Pancreas (tissue), 10 donors: ENCODE measurements at regions not wholly inside any gene's neighbourhood (a gene's known extent, or its start where the extent isn't known, plus 50 kb on each side); places are given as distances from the start of the nearest gene placed in this dataset.

Experiments used
- ATAC-seq, 4 donors: fragments of 200-7000 bp; cut with Tn5 transposase; one replicate each; pipeline versions ENCODE4 v1.8.0 to v1.9.1; 2020; ENCODE audit warnings: mild to moderate bottlenecking in 4 of 4, moderate library complexity in 4 of 4
- DNase-seq, 6 donors: peaks; one replicate each; pipeline ENCODE4 v3.0.0-alpha.2; 2020
- FAIRE-seq: peaks from 2 replicates; lab custom pipeline; 2012; peaks lifted over from hg19 to GRCh38; lab: Jason Lieb, UNC
- H3K27ac ChIP-seq, 4 donors: fragments of 200-600 bp; sonication (generic); 1 replicate in 3 of 4; 2 replicates in 1 of 4; pipeline versions ENCODE4 v1.5.0 to v1.8.0; 2020
- H3K27me3 ChIP-seq, 4 donors: fragments of 200-600 bp; one replicate each; pipeline ENCODE4 v1.8.0; 2021
- H3K36me3 ChIP-seq, 3 donors: fragments of 200-600 bp; sonication (generic) in 1 of 3; one replicate each; pipeline versions ENCODE4 v1.5.0 to v1.8.0; 2020 to 2021
- H3K4me1 ChIP-seq, 3 donors: fragments of 200-600 bp; one replicate each; pipeline ENCODE4 v1.8.0; 2021
- H3K4me3 ChIP-seq, 4 donors: fragments of 200-600 bp; sonication (generic) in 2 of 4; one replicate each; pipeline versions ENCODE4 v1.5.0 to v1.8.0; 2020 to 2021
- H3K9me3 ChIP-seq, 4 donors: fragments of 200-600 bp; one replicate each; pipeline ENCODE4 v1.8.0; 2021
- CTCF ChIP-seq, 4 donors: fragments of 200-600 bp; sonication (generic) in 3 of 4; IDR thresholded peaks; one replicate each; pipeline versions ENCODE4 v1.5.0 to v1.8.0; 2021; ENCODE audit warnings: antibody characterized with exemption in 4 of 4
- WGBS, 2 donors: extraction: QIAGEN DNeasy Blood & Tissue Kit; methylation state at CpG; one replicate each; pipeline ENCODE4 v1.1.7; 2013; 5-methylcytosine and 5-hydroxymethylcytosine counted together
- intact Hi-C, 3 donors: fragments of 100-400 bp; cut with DNase I; formaldehyde crosslinking; loops; one replicate each; pipeline versions ENCODE4 v1.11.1 to v1.14.2; 2022
- donor health status: healthy with polysubstance abuse.
- donor health status: DM: no; HTN: no; CAD: no; lungs with moderate emphysema.
- donor health status: DM: no; HTN: no; CAD: no.
- donor health status: control.
- donor health status: control.
- donor health status: Bipolar disorder and iron deficiency.
- donor health status: DM: yes; HTN: yes; CAD: no.
- donor health status: DM: no; HTN: no; CAD: no.
- donor health status: DM: no; HTN: no; CAD: no.
- donor health status: DM: yes; HTN: yes; CAD: no.

- no peak overlapping the region for H3K27ac ChIP-seq
- WGBS, 2 donors: 80 to 90% methylated on average over 15 of the region's 15 CpGs
- H3K4me3 ChIP-seq: no peak overlapping the region
- no peaks in the 10 kb centered on the region for H3K9me3 ChIP-seq
- no peaks in the 10 kb centered on the region for H3K4me1 ChIP-seq
- no peaks in the 10 kb centered on the region for H3K27me3 ChIP-seq
- intact Hi-C loops: no loop called here
- no peaks in the 10 kb centered on the region for H3K36me3 ChIP-seq
- FAIRE-seq: no peak
- no peak for TF ChIP-seq CTCF (IDR thresholded peaks at IDR 0.05)
- no peak for ATAC-seq
- DNase-seq: peak in 1 of 6 donors; percentile 41
Observed at GRCh38 chr3:44173263-44173662, 68.4 kb upstream of the TOPAZ1 start.

- Histone ChIP-seq H3K9me3 (no peaks in the 10 kb centered on the region), H3K27me3 (no peaks in the 10 kb centered on the region), H3K27ac (no peak overlapping the region), H3K36me3 (no peaks in the 10 kb centered on the region), H3K4me3 (no peak overlapping the region), H3K4me1 (no peaks in the 10 kb centered on the region)
- FAIRE-seq: no peak
- TF ChIP-seq CTCF (IDR thresholded peaks at IDR 0.05): no peak
- 23 to 29% methylated on average over 2 of the region's 2 CpGs for WGBS, 2 donors
- intact Hi-C loops: no loop called here
- no peak for DNase-seq
- ATAC-seq: no peak
Observed at GRCh38 chr3:44175070-44175469, 66.6 kb upstream of the TOPAZ1 start.

- no peak for FAIRE-seq
- intact Hi-C loops: no loop called here
Observed at GRCh38 chr3:44179246-44179645, 62.4 kb upstream of the TOPAZ1 start.

GRCh38 chr3:44184319-44184953 lies 57.2 kb upstream of the TOPAZ1 start:
- TF ChIP-seq CTCF (IDR thresholded peaks at IDR 0.05): no peak
- no peaks in the 10 kb centered on the region for H3K36me3 ChIP-seq
- DNase-seq (no peak), FAIRE-seq (no peak), ATAC-seq (no peak)
- no peaks in the 10 kb centered on the region for H3K4me1 ChIP-seq
- no peak overlapping the region for H3K4me3 ChIP-seq
- H3K9me3 ChIP-seq: no peaks in the 10 kb centered on the region
- intact Hi-C loops: no loop called here
- WGBS, 2 donors: 42 to 56% methylated on average over 14 of the region's 14 CpGs
- H3K27ac ChIP-seq: no peak overlapping the region
- no peaks in the 10 kb centered on the region for H3K27me3 ChIP-seq

More at GRCh38 chr3:44179246-44179645, 62.4 kb upstream of the TOPAZ1 start:
- TF ChIP-seq CTCF (IDR thresholded peaks at IDR 0.05): no peak
- H3K36me3 ChIP-seq: no peaks in the 10 kb centered on the region
- no peak overlapping the region for H3K27ac ChIP-seq
- no peak for ATAC-seq
- H3K9me3 ChIP-seq: no peaks in the 10 kb centered on the region
- 82 to 84% methylated on average over 4 of the region's 4 CpGs for WGBS, 2 donors
- no peaks in the 10 kb centered on the region for H3K27me3 ChIP-seq
- DNase-seq: no peak
- H3K4me3 ChIP-seq: no peak overlapping the region
- no peaks in the 10 kb centered on the region for H3K4me1 ChIP-seq

GRCh38 chr3:44185396-44185915 lies 56.2 kb upstream of the TOPAZ1 start:
- DNase-seq (no peak), ATAC-seq (no peak), FAIRE-seq (no peak)
- no peak for TF ChIP-seq CTCF (IDR thresholded peaks at IDR 0.05)
- Histone ChIP-seq H3K27me3 (no peaks in the 10 kb centered on the region), H3K9me3 (no peaks in the 10 kb centered on the region), H3K4me3 (no peak overlapping the region), H3K27ac (no peak overlapping the region), H3K4me1 (no peaks in the 10 kb centered on the region), H3K36me3 (no peaks in the 10 kb centered on the region)
- intact Hi-C loops: no loop called here
- WGBS, 2 donors: 75 to 84% methylated on average over 4 of the region's 4 CpGs
